Activated B cell treated with CpG ODN at 0.5 μM for 24 hours (primary cell): ENCODE measurements at regions not wholly inside any gene's neighbourhood (a gene's known extent, or its start where the extent isn't known, plus 50 kb on each side); places are given as distances from the start of the nearest gene placed in this dataset.

ENCODE experiments used
- ATAC-seq: fragments of 200-7000 bp; cut with Tn5 transposase; one replicate; pipeline ENCODE4 v1.10.0; 2021; ENCODE audit warnings: low read depth, mild to moderate bottlenecking, moderate library complexity
- CTCF ChIA-PET: fragments of 350-600 bp; sonication (Branson Sonifier 250); formaldehyde crosslinking; loops from one replicate; lab custom pipeline; 2021; ENCODE audit warnings: antibody characterized with exemption; lab: Charles Lee
- POLR2A ChIA-PET: fragments of 350-600 bp; sonication (Branson Sonifier 250); formaldehyde crosslinking; loops from one replicate; lab custom pipeline; 2021; ENCODE audit warnings: antibody characterized with exemption; lab: Charles Lee
- DNase-seq: peaks from one replicate; pipeline ENCODE4 v3.0.0; 2022
- H3K27ac Mint-ChIP-seq: one replicate; pipeline ENCODE4 v1.8.0; 2020; ENCODE audit warnings: mixed read lengths
- H3K27me3 Mint-ChIP-seq: one replicate; pipeline ENCODE4 v1.8.0; 2021; ENCODE audit warnings: mixed read lengths
- H3K36me3 Mint-ChIP-seq: one replicate; pipeline ENCODE4 v1.8.0; 2021; ENCODE audit warnings: low read depth, mixed read lengths
- H3K4me1 Mint-ChIP-seq: one replicate; pipeline ENCODE4 v1.8.0; 2021; ENCODE audit warnings: mixed read lengths
- H3K4me3 Mint-ChIP-seq: one replicate; pipeline ENCODE4 v1.8.0; 2020; ENCODE audit warnings: mild to moderate bottlenecking, mixed read lengths
- H3K9me3 Mint-ChIP-seq: one replicate; pipeline ENCODE4 v1.8.0; 2020; ENCODE audit warnings: mixed read lengths
- CTCF ChIP-seq: fragments of 200-600 bp; IDR thresholded peaks from one replicate; pipeline ENCODE4 v1.8.0; 2022; ENCODE audit warnings: antibody characterized with exemption, mild to moderate bottlenecking
- intact Hi-C: fragments of 100-400 bp; cut with micrococcal nuclease; formaldehyde crosslinking; loops from one replicate; pipeline ENCODE4 v1.15.1; 2024

- ATAC-seq (no peak), DNase-seq (no peak)
- H3K27me3 Mint-ChIP-seq, result peaks cover 17% of the 10 kb centered on the region
- ChIA-PET CTCF (no interaction called here), POLR2A (no interaction called here)
- TF ChIP-seq CTCF, result no peak
- no peak overlapping the region for H3K4me3 Mint-ChIP-seq
- no peaks in the 10 kb centered on the region for H3K9me3 Mint-ChIP-seq
- H3K36me3 Mint-ChIP-seq, result no peaks in the 10 kb centered on the region
- no peak overlapping the region for H3K27ac Mint-ChIP-seq
- intact Hi-C loops, result no loop called here
- H3K4me1 Mint-ChIP-seq, result no peaks in the 10 kb centered on the region
Measured at GRCh38 chr10:123417414-123417813, 248.7 kb upstream of the GPR26 start.

- Mint-ChIP-seq H3K27ac (no peak overlapping the region), H3K36me3 (no peaks in the 10 kb centered on the region), H3K9me3 (no peaks in the 10 kb centered on the region), H3K27me3 (peaks cover 17% of the 10 kb centered on the region), H3K4me1 (no peaks in the 10 kb centered on the region), H3K4me3 (no peak overlapping the region)
- ChIA-PET POLR2A (no interaction called here), CTCF (no interaction called here)
- DNase-seq, result no peak
- intact Hi-C loops, result no loop called here
- no peak for TF ChIP-seq CTCF
- no peak for ATAC-seq
Measured at GRCh38 chr10:123421461-123421860, 244.7 kb upstream of the GPR26 start.

GRCh38 chr10:123422261-123422660 is 243.9 kb upstream of the GPR26 start:
- ATAC-seq (no peak), DNase-seq (no peak)
- H3K27me3 Mint-ChIP-seq, result peaks cover 22% of the 10 kb centered on the region
- H3K4me1 Mint-ChIP-seq, result no peaks in the 10 kb centered on the region
- intact Hi-C loops, result no loop called here
- ChIA-PET CTCF (no interaction called here), POLR2A (no interaction called here)
- no peak for TF ChIP-seq CTCF
- H3K36me3 Mint-ChIP-seq, result no peaks in the 10 kb centered on the region
- H3K9me3 Mint-ChIP-seq, result no peaks in the 10 kb centered on the region
- H3K27ac Mint-ChIP-seq, result no peak overlapping the region
- H3K4me3 Mint-ChIP-seq, result no peak overlapping the region

- ChIA-PET CTCF (no interaction called here), POLR2A (no interaction called here)
- intact Hi-C loops, result no loop called here
- Mint-ChIP-seq H3K4me3 (no peak overlapping the region), H3K9me3 (no peaks in the 10 kb centered on the region), H3K27me3 (peaks cover 17% of the 10 kb centered on the region), H3K27ac (no peak overlapping the region), H3K4me1 (no peaks in the 10 kb centered on the region), H3K36me3 (no peaks in the 10 kb centered on the region)
- ATAC-seq, result no peak
- no peak for DNase-seq
- TF ChIP-seq CTCF, result no peak
Measured at GRCh38 chr10:123424537-123424936, 241.6 kb upstream of the GPR26 start.

GRCh38 chr10:123425680-123426079 is 240.5 kb upstream of the GPR26 start:
- intact Hi-C loops, result no loop called here
- no peak for TF ChIP-seq CTCF
- no peak overlapping the region for H3K4me3 Mint-ChIP-seq
- H3K36me3 Mint-ChIP-seq, result no peaks in the 10 kb centered on the region
- ATAC-seq, result no peak
- H3K9me3 Mint-ChIP-seq, result no peaks in the 10 kb centered on the region
- ChIA-PET CTCF (no interaction called here), POLR2A (no interaction called here)
- no peak overlapping the region for H3K27ac Mint-ChIP-seq
- H3K4me1 Mint-ChIP-seq, result no peaks in the 10 kb centered on the region
- peaks cover 13% of the 10 kb centered on the region for H3K27me3 Mint-ChIP-seq
- no peak for DNase-seq
